ENCODE measurements at regions not wholly inside any gene's neighbourhood (a gene's known extent, or its start where the extent isn't known, plus 50 kb on each side); places are given as distances from the start of the nearest gene placed in this dataset.
"Not testable (repeated sequence)": the region's sequence is repeated elsewhere in the genome, so short reads cannot be mapped to it uniquely, and the experiment has no call there.

GRCh38 chr22:49699928-49700498 lies 127.7 kb downstream of the BRD1 start:
- in situ Hi-C loops (cut with HindIII; ENCODE audit: low sequenced_read_pairs): no loop called here
- TF ChIP-seq CTCF (IDR thresholded peaks at IDR 0.05; ENCODE audit: low read depth, low read length, missing control alignments): no peak
- H3K4me3 ChIP-seq (ENCODE audit: low read depth, low read length): no peak overlapping the region
- no peak for DNase-seq (ENCODE audit: low read depth)

- TF ChIP-seq CTCF (IDR thresholded peaks at IDR 0.05; ENCODE audit: low read depth, low read length, missing control alignments): no peak
- in situ Hi-C loops (cut with HindIII; ENCODE audit: low sequenced_read_pairs): no loop called here
- H3K4me3 ChIP-seq (ENCODE audit: low read depth, low read length): no peak overlapping the region
- no peak for DNase-seq (ENCODE audit: low read depth)
Measured at GRCh38 chr22:49699476-49699875, 128.2 kb downstream of the BRD1 start.

DNA sequence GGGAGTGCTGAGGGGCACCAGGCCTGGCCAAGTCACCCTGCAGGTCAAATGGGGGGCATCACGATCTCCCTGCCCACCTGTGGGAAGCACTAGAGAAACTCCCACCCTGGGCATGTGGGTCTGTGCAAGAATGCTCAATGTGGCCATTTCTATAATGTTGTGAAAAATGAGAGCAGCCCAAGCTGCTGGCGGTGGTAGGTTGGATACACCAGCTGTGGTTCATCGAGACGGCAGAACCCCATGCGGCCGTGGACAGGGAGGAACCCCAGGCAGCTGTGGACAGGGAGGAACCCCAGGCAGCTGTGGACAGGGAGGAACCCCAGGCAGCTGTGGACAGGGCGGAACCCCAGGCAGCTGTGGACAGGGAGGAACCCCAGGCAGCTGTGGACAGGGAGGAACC lies 129.1 kb downstream of the BRD1 start:
- in situ Hi-C loops (cut with HindIII; ENCODE audit: low sequenced_read_pairs); DNase-seq (ENCODE audit: low read depth); H3K4me3 ChIP-seq (ENCODE audit: low read depth, low read length): not testable (repeated sequence)

- H3K4me3 ChIP-seq (ENCODE audit: low read depth, low read length): no peak overlapping the region
- TF ChIP-seq CTCF (IDR thresholded peaks at IDR 0.05; ENCODE audit: low read depth, low read length, missing control alignments): no peak
- in situ Hi-C loops (cut with HindIII; ENCODE audit: low sequenced_read_pairs): no loop called here
- no peak for DNase-seq (ENCODE audit: low read depth)
Measured at GRCh38 chr22:49697047-49697446, 130.6 kb downstream of the BRD1 start.

DNA sequence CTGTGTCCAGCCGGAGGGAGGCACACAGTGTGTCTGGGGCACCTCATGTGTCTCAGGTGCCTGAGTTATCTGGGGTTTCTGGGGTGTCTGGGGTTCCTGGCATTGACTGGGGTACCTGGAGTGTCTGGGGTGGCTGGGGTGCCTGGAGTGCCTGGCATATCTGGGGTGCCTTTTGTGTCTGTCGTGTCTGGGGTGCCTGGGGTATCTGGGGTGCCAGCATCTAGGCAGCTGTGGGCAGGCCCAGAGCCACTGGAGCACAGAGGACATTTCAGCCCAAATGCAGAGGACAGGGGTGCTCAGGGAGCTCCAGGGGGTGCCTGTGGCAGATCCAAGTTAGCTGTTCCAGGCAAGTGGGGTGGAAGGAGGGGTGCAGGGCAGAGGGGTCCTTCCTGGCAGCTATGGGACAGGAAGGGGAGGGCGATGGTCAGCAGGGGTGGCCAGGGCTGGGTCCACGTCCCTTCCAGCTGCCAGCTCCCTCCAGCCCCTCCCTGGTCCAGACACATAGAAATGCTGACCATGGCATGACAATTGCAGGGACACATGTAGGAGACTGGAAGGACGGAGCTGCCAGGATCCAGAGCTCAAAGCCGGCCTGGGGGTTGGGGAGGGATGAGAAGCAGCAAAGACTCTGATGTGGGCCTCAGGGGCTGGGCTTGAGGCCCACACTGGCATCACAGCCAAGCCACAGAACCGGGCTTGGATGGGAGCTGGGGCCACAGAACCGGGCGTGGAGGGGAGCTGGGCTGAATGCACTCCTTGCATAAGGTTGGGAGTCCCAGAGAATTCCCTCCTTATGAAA lies 133.0 kb downstream of the BRD1 start:
- in situ Hi-C loops (cut with HindIII; ENCODE audit: low sequenced_read_pairs): no loop called here
- no peak for DNase-seq (ENCODE audit: low read depth)
- TF ChIP-seq CTCF (IDR thresholded peaks at IDR 0.05; ENCODE audit: low read depth, low read length, missing control alignments): no peak
- H3K4me3 ChIP-seq (ENCODE audit: low read depth, low read length): no peak overlapping the region

GRCh38 chr22:49693848-49694247 lies 133.8 kb downstream of the BRD1 start:
- in situ Hi-C loops (cut with HindIII; ENCODE audit: low sequenced_read_pairs): no loop called here
- no peak for TF ChIP-seq CTCF (IDR thresholded peaks at IDR 0.05; ENCODE audit: low read depth, low read length, missing control alignments)
- no peak for DNase-seq (ENCODE audit: low read depth)

GRCh38 chr22:49693416-49693815 lies 134.3 kb downstream of the BRD1 start:
- in situ Hi-C loops (cut with HindIII; ENCODE audit: low sequenced_read_pairs): no loop called here
- DNase-seq (ENCODE audit: low read depth): no peak

More at GRCh38 chr22:49693848-49694247, 133.8 kb downstream of the BRD1 start:
- no peak overlapping the region for H3K4me3 ChIP-seq (ENCODE audit: low read depth, low read length)

More at GRCh38 chr22:49693416-49693815, 134.3 kb downstream of the BRD1 start:
- TF ChIP-seq CTCF (IDR thresholded peaks at IDR 0.05; ENCODE audit: low read depth, low read length, missing control alignments): no peak
- no peak overlapping the region for H3K4me3 ChIP-seq (ENCODE audit: low read depth, low read length)
